ENCODE measurements at regions not wholly inside any gene's neighbourhood (a gene's known extent, or its start where the extent isn't known, plus 50 kb on each side); places are given as distances from the start of the nearest gene placed in this dataset.

DNA sequence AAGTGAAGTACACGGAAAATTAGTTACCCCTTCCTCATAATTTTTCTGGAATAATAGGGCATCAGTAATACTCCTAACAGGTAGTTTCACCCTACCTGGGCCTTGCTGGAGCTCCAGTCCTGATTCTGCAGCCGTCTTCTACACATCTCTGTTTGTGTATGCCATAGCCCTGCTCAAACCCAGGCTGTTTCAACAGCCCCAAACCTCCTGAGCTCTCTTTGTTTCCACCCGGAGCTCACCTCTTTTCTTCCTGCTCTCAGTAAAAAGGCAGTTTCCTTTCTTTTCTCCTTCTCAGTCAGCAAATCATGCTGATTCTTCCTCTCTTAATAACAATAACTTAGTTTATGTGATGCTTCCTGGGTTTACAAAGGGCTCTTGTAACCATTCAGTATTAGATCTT lies 355.1 kb upstream of the RUNX1 start:
- TF ChIP-seq CTCF (IDR thresholded peaks at IDR 0.05; ENCODE audit: insufficient read depth, low read length): no peak
- TF ChIP-seq, protein P1, sequence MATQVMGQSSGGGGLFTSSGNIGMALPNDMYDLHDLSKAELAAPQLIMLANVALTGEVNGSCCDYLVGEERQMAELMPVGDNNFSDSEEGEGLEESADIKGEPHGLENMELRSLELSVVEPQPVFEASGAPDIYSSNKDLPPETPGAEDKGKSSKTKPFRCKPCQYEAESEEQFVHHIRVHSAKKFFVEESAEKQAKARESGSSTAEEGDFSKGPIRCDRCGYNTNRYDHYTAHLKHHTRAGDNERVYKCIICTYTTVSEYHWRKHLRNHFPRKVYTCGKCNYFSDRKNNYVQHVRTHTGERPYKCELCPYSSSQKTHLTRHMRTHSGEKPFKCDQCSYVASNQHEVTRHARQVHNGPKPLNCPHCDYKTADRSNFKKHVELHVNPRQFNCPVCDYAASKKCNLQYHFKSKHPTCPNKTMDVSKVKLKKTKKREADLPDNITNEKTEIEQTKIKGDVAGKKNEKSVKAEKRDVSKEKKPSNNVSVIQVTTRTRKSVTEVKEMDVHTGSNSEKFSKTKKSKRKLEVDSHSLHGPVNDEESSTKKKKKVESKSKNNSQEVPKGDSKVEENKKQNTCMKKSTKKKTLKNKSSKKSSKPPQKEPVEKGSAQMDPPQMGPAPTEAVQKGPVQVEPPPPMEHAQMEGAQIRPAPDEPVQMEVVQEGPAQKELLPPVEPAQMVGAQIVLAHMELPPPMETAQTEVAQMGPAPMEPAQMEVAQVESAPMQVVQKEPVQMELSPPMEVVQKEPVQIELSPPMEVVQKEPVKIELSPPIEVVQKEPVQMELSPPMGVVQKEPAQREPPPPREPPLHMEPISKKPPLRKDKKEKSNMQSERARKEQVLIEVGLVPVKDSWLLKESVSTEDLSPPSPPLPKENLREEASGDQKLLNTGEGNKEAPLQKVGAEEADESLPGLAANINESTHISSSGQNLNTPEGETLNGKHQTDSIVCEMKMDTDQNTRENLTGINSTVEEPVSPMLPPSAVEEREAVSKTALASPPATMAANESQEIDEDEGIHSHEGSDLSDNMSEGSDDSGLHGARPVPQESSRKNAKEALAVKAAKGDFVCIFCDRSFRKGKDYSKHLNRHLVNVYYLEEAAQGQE (IDR thresholded peaks at IDR 0.05; ENCODE audit: insufficient replicate concordance, low read depth): no peak
- TF ChIP-seq POLR2AphosphoS5 (IDR thresholded peaks at IDR 0.05; ENCODE audit: low read depth): no peak
- no peak for TF ChIP-seq GABPA (IDR thresholded peaks at IDR 0.05; ENCODE audit: low read depth)
- TF ChIP-seq SPI1 (IDR thresholded peaks at IDR 0.05; ENCODE audit: borderline replicate concordance, low read depth): no peak

All from HL-60 (cell line).